ENCODE measurements at regions not wholly inside any gene's neighbourhood (a gene's known extent, or its start where the extent isn't known, plus 50 kb on each side); places are given as distances from the start of the nearest gene placed in this dataset.
"Not testable (repeated sequence)": the region's sequence is repeated elsewhere in the genome, so short reads cannot be mapped to it uniquely, and the experiment has no call there.

DNA sequence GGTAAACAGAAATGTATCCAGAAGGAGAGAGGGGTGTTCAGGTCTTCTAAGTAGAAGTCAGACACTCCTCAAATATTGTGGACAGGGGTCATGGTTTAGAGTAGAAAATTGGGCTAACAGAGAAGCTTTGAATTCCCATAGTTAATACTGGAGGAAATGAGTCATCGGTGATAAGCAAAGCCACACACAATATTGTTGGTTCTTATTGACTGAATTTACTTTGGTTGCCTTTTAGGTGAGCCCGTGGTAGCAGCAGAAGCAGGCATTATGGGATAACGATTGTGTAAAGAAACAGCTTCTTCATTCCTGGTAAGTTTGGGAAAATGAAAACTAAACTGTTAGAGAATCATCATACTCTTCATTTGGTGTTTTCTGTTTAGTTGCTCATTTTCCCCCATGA, 110.2 kb upstream of the VKORC1L1 start:
- not testable (repeated sequence) for TF ChIP-seq CTCF, POLR2A (IDR thresholded peaks at IDR 0.05)
